ENCODE measurements at regions not wholly inside any gene's neighbourhood (a gene's known extent, or its start where the extent isn't known, plus 50 kb on each side); places are given as distances from the start of the nearest gene placed in this dataset.
"Not testable (repeated sequence)": the region's sequence is repeated elsewhere in the genome, so short reads cannot be mapped to it uniquely, and the experiment has no call there.

GRCh38 chr2:122539311-122539710 is 783.9 kb downstream of the TSN start:
- DNase-seq (ENCODE audit: low read depth): no peak

- DNase-seq (ENCODE audit: low read depth): no peak
Measured at GRCh38 chr2:122539920-122540319, 784.5 kb downstream of the TSN start.

- no peak for DNase-seq (ENCODE audit: low read depth)
Measured at GRCh38 chr2:122542236-122542635, 786.8 kb downstream of the TSN start.

- DNase-seq (ENCODE audit: low read depth): no peak
Measured at GRCh38 chr2:122542646-122543045, 787.2 kb downstream of the TSN start.

GRCh38 chr2:122543815-122544214 is 788.4 kb downstream of the TSN start:
- no peak for DNase-seq (ENCODE audit: low read depth)

GRCh38 chr2:122545821-122546220 is 790.4 kb downstream of the TSN start:
- no peak for DNase-seq (ENCODE audit: low read depth)

GRCh38 chr2:122562775-122563174 is 807.3 kb downstream of the TSN start:
- no peak for DNase-seq (ENCODE audit: low read depth)

- no peak for DNase-seq (ENCODE audit: low read depth)
Measured at GRCh38 chr2:122563781-122564180, 808.3 kb downstream of the TSN start.

- no peak for DNase-seq (ENCODE audit: low read depth)
Measured at GRCh38 chr2:122564843-122565242, 809.4 kb downstream of the TSN start.

- no peak for DNase-seq (ENCODE audit: low read depth)
Measured at GRCh38 chr2:122565364-122565763, 809.9 kb downstream of the TSN start.

- no peak for DNase-seq (ENCODE audit: low read depth)
Measured at GRCh38 chr2:122570641-122571040, 815.2 kb downstream of the TSN start.

- not testable (repeated sequence) for DNase-seq (ENCODE audit: low read depth)
Measured at GRCh38 chr2:122571471-122571870, 816.0 kb downstream of the TSN start.

GRCh38 chr2:122575076-122575475 is 819.6 kb downstream of the TSN start:
- DNase-seq (ENCODE audit: low read depth): no peak

GRCh38 chr2:122583159-122583917 is 827.9 kb downstream of the TSN start:
- DNase-seq (ENCODE audit: low read depth): no peak

GRCh38 chr2:122590524-122590923 is 835.1 kb downstream of the TSN start:
- no peak for DNase-seq (ENCODE audit: low read depth)

- no peak for DNase-seq (ENCODE audit: low read depth)
Measured at GRCh38 chr2:122595065-122595464, 839.6 kb downstream of the TSN start.

GRCh38 chr2:122596598-122596997 is 841.1 kb downstream of the TSN start:
- DNase-seq (ENCODE audit: low read depth): no peak

GRCh38 chr2:122598784-122599183 is 843.3 kb downstream of the TSN start:
- DNase-seq (ENCODE audit: low read depth): no peak

- no peak for DNase-seq (ENCODE audit: low read depth)
Measured at GRCh38 chr2:122610948-122611609, 855.6 kb downstream of the TSN start.

GRCh38 chr2:122622934-122623333 is 867.5 kb downstream of the TSN start:
- DNase-seq (ENCODE audit: low read depth): no peak

GRCh38 chr2:122627388-122627787 is 871.9 kb downstream of the TSN start:
- DNase-seq (ENCODE audit: low read depth): no peak

GRCh38 chr2:122634256-122634655 is 878.8 kb downstream of the TSN start:
- no peak for DNase-seq (ENCODE audit: low read depth)

GRCh38 chr2:122634920-122635319 is 879.5 kb downstream of the TSN start:
- DNase-seq (ENCODE audit: low read depth): no peak

GRCh38 chr2:122635686-122636085 is 880.2 kb downstream of the TSN start:
- no peak for DNase-seq (ENCODE audit: low read depth)
